ENCODE measurements at regions not wholly inside any gene's neighbourhood (a gene's known extent, or its start where the extent isn't known, plus 50 kb on each side); places are given as distances from the start of the nearest gene placed in this dataset.
"Not testable (repeated sequence)": the region's sequence is repeated elsewhere in the genome, so short reads cannot be mapped to it uniquely, and the experiment has no call there.

GRCh38 chr3:6425289-6425820, 435.6 kb upstream of the GRM7 start:
- Histone ChIP-seq H3K27me3 (no peaks in the 10 kb centered on the region), H3K4me3 (no peak overlapping the region), H3K36me3 (no peaks in the 10 kb centered on the region), H3K9me3 (peaks cover 0 to 4% (median 0%) of the 10 kb centered on the region in 4 donors), H3K27ac (no peak overlapping the region), H3K4me1 (no peaks in the 10 kb centered on the region)
- intact Hi-C loops (cut with DNase I) = no loop called here
- 89 to 90% methylated on average over 6 of the region's 6 CpGs for WGBS, 2 donors
- DNase-seq = no peak
- no peak for TF ChIP-seq EP300 (IDR thresholded peaks at IDR 0.05)
- no peak for TF ChIP-seq CTCF (IDR thresholded peaks at IDR 0.05)
- TF ChIP-seq POLR2A (IDR thresholded peaks at IDR 0.05) = no peak
- no peak for TF ChIP-seq POLR2AphosphoS5 (IDR thresholded peaks at IDR 0.05)

GRCh38 chr3:6428276-6428675, 432.6 kb upstream of the GRM7 start:
- H3K9me3 ChIP-seq; H3K4me1 ChIP-seq; H3K27ac ChIP-seq; H3K4me3 ChIP-seq; DNase-seq; H3K27me3 ChIP-seq; intact Hi-C loops (cut with DNase I); H3K36me3 ChIP-seq: not testable (repeated sequence)
- WGBS, 2 donors = 96 to 97% methylated on average over 2 of the region's 2 CpGs

- intact Hi-C loops (cut with DNase I) = no loop called here
- Histone ChIP-seq H3K27ac (no peak overlapping the region), H3K4me3 (no peak overlapping the region), H3K4me1 (no peaks in the 10 kb centered on the region), H3K36me3 (no peaks in the 10 kb centered on the region), H3K27me3 (no peaks in the 10 kb centered on the region), H3K9me3 (no peaks in the 10 kb centered on the region)
- TF ChIP-seq EP300 (IDR thresholded peaks at IDR 0.05) (no peak), POLR2AphosphoS5 (IDR thresholded peaks at IDR 0.05) (no peak), POLR2A (IDR thresholded peaks at IDR 0.05) (no peak), CTCF (IDR thresholded peaks at IDR 0.05) (no peak)
- DNase-seq = no peak
- WGBS, 2 donors = 85 to 92% methylated on average over 1 of the region's 1 CpG
Measured at GRCh38 chr3:6435951-6436350, 425.0 kb upstream of the GRM7 start.

- intact Hi-C loops (cut with DNase I) = no loop called here
- Histone ChIP-seq H3K4me3 (no peak overlapping the region), H3K9me3 (no peaks in the 10 kb centered on the region), H3K27me3 (no peaks in the 10 kb centered on the region), H3K4me1 (no peaks in the 10 kb centered on the region), H3K27ac (no peak overlapping the region), H3K36me3 (no peaks in the 10 kb centered on the region)
- no peak for DNase-seq
- WGBS, 2 donors = 60 to 71% methylated on average over 3 of the region's 3 CpGs
- no peak for TF ChIP-seq POLR2AphosphoS5 (IDR thresholded peaks at IDR 0.05)
- no peak for TF ChIP-seq EP300 (IDR thresholded peaks at IDR 0.05)
- TF ChIP-seq CTCF (IDR thresholded peaks at IDR 0.05) = no peak
- no peak for TF ChIP-seq POLR2A (IDR thresholded peaks at IDR 0.05)
Measured at GRCh38 chr3:6437631-6438030, 423.3 kb upstream of the GRM7 start.

GRCh38 chr3:6438031-6438430, 422.9 kb upstream of the GRM7 start:
- H3K9me3 ChIP-seq = no peaks in the 10 kb centered on the region
- no peaks in the 10 kb centered on the region for H3K4me1 ChIP-seq
- intact Hi-C loops (cut with DNase I) = no loop called here
- no peak overlapping the region for H3K27ac ChIP-seq
- 81 to 87% methylated on average over 3 of the region's 3 CpGs for WGBS, 2 donors
- no peak for DNase-seq
- no peak overlapping the region for H3K4me3 ChIP-seq
- no peaks in the 10 kb centered on the region for H3K27me3 ChIP-seq
- TF ChIP-seq CTCF (IDR thresholded peaks at IDR 0.05) (no peak), EP300 (IDR thresholded peaks at IDR 0.05) (no peak), POLR2A (IDR thresholded peaks at IDR 0.05) (no peak), POLR2AphosphoS5 (IDR thresholded peaks at IDR 0.05) (no peak)
- no peaks in the 10 kb centered on the region for H3K36me3 ChIP-seq
